ENCODE measurements at regions not wholly inside any gene's neighbourhood (a gene's known extent, or its start where the extent isn't known, plus 50 kb on each side); places are given as distances from the start of the nearest gene placed in this dataset.

- DNase-seq (ENCODE audit: low read depth in 3 of 3, low spot score in 1 of 3): no peak
Observed at GRCh38 chr12:4054630-4055029, 181.4 kb upstream of the PARP11 start.

GRCh38 chr12:4052691-4053090 lies 179.5 kb upstream of the PARP11 start:
- DNase-seq (ENCODE audit: low read depth in 3 of 3, low spot score in 1 of 3): no peak

- DNase-seq (ENCODE audit: low read depth in 3 of 3, low spot score in 1 of 3): no peak
Observed at GRCh38 chr12:4051596-4051995, 178.4 kb upstream of the PARP11 start.

- DNase-seq (ENCODE audit: low read depth in 3 of 3, low spot score in 1 of 3): no peak
Observed at GRCh38 chr12:4050340-4050739, 177.1 kb upstream of the PARP11 start.

GRCh38 chr12:4049298-4050080 lies 176.3 kb upstream of the PARP11 start:
- DNase-seq (ENCODE audit: low read depth in 3 of 3, low spot score in 1 of 3): no peak

- DNase-seq (ENCODE audit: low read depth in 3 of 3, low spot score in 1 of 3): no peak
Observed at GRCh38 chr12:4047421-4047820, 174.2 kb upstream of the PARP11 start.

GRCh38 chr12:4046495-4046840 lies 173.3 kb upstream of the PARP11 start:
- DNase-seq (ENCODE audit: low read depth in 3 of 3, low spot score in 1 of 3): no peak

- DNase-seq (ENCODE audit: low read depth in 3 of 3, low spot score in 1 of 3): no peak
Observed at GRCh38 chr12:4045786-4046494, 172.7 kb upstream of the PARP11 start.

- no peak for DNase-seq (ENCODE audit: low read depth in 3 of 3, low spot score in 1 of 3)
Observed at GRCh38 chr12:4044736-4045730, 171.8 kb upstream of the PARP11 start.

GRCh38 chr12:4044101-4044500 lies 170.9 kb upstream of the PARP11 start:
- DNase-seq (ENCODE audit: low read depth in 3 of 3, low spot score in 1 of 3): no peak

- no peak for DNase-seq (ENCODE audit: low read depth in 3 of 3, low spot score in 1 of 3)
Observed at GRCh38 chr12:4041187-4041885, 168.1 kb upstream of the PARP11 start.

- no peak for DNase-seq (ENCODE audit: low read depth in 3 of 3, low spot score in 1 of 3)
Observed at GRCh38 chr12:4039931-4040330, 166.7 kb upstream of the PARP11 start.

- no peak for DNase-seq (ENCODE audit: low read depth in 3 of 3, low spot score in 1 of 3)
Observed at GRCh38 chr12:4037747-4038312, 164.6 kb upstream of the PARP11 start.

GRCh38 chr12:4036671-4037271 lies 163.6 kb upstream of the PARP11 start:
- DNase-seq (ENCODE audit: low read depth in 3 of 3, low spot score in 1 of 3): no peak

- no peak for DNase-seq (ENCODE audit: low read depth in 3 of 3, low spot score in 1 of 3)
Observed at GRCh38 chr12:4034921-4035320, 161.7 kb upstream of the PARP11 start.

- DNase-seq (ENCODE audit: low read depth in 3 of 3, low spot score in 1 of 3): no peak
Observed at GRCh38 chr12:4032924-4033615, 159.9 kb upstream of the PARP11 start.

GRCh38 chr12:4031703-4032291 lies 158.6 kb upstream of the PARP11 start:
- DNase-seq (ENCODE audit: low read depth in 3 of 3, low spot score in 1 of 3): no peak

- DNase-seq (ENCODE audit: low read depth in 3 of 3, low spot score in 1 of 3): peak; percentile 22 to 68 (median 50)
Observed at GRCh38 chr12:4030929-4031702, 157.9 kb upstream of the PARP11 start.

Measured in stimulated activated CD4-positive, alpha-beta T cell treated with anti-CD3 and anti-CD28 coated beads, TNF-alpha, amount 100 ng/mL, for 1 hour (primary cell).